22Rv1 (cell line): ENCODE measurements at regions not wholly inside any gene's neighbourhood (a gene's known extent, or its start where the extent isn't known, plus 50 kb on each side); places are given as distances from the start of the nearest gene placed in this dataset.

Source experiments
- H3K27ac ChIP-seq: fragments of 450-650 bp; 2 replicates; pipeline ENCODE4 v1.5.1; 2017
- ZFX ChIP-seq: fragments of 450-650 bp; IDR thresholded peaks from 2 replicates; pipeline ENCODE4 v1.6.1; 2017; ENCODE audit warnings: antibody characterized with exemption, borderline replicate concordance
- TF ChIP-seq, protein P1 (sequence below): fragments of 450-650 bp; IDR thresholded peaks from 2 replicates; pipeline ENCODE4 v1.5.1; 2017; ENCODE audit warnings: mild to moderate bottlenecking

DNA sequence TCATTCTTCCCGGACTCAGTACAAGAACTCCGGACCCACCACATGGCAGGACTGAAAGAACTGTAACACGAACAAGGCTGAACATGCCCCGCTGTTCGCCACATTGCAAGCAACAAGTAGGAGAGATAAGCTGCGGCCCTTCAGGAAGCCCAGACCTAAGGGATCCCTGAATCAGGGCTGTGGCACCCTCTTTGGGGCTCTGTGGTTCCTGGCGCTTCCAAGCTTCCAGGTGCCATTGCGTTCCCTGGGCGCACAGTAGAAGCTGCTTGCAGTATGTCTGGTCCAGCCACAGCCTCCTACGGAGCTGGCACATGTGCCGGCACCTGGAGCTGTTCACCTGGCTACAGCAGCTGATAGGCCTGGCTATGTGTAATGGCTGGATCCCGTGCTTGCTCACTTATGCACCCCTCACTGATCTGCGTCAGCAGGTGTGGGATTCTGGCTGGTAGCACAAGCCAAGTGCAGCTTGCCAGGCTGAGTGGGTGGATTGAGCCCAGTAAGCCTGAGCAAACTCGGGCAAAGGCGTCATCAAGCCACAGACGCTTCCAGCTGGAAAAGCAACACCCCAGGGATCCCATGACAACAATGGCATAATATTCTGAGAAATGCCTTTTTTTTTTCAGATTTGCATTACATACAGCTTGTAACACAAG is 748.6 kb upstream of the GBE1 start:
- TF ChIP-seq, protein P1, sequence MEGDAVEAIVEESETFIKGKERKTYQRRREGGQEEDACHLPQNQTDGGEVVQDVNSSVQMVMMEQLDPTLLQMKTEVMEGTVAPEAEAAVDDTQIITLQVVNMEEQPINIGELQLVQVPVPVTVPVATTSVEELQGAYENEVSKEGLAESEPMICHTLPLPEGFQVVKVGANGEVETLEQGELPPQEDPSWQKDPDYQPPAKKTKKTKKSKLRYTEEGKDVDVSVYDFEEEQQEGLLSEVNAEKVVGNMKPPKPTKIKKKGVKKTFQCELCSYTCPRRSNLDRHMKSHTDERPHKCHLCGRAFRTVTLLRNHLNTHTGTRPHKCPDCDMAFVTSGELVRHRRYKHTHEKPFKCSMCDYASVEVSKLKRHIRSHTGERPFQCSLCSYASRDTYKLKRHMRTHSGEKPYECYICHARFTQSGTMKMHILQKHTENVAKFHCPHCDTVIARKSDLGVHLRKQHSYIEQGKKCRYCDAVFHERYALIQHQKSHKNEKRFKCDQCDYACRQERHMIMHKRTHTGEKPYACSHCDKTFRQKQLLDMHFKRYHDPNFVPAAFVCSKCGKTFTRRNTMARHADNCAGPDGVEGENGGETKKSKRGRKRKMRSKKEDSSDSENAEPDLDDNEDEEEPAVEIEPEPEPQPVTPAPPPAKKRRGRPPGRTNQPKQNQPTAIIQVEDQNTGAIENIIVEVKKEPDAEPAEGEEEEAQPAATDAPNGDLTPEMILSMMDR, result no peak
- TF ChIP-seq ZFX, result no peak
- H3K27ac ChIP-seq, result no peak overlapping the region

DNA sequence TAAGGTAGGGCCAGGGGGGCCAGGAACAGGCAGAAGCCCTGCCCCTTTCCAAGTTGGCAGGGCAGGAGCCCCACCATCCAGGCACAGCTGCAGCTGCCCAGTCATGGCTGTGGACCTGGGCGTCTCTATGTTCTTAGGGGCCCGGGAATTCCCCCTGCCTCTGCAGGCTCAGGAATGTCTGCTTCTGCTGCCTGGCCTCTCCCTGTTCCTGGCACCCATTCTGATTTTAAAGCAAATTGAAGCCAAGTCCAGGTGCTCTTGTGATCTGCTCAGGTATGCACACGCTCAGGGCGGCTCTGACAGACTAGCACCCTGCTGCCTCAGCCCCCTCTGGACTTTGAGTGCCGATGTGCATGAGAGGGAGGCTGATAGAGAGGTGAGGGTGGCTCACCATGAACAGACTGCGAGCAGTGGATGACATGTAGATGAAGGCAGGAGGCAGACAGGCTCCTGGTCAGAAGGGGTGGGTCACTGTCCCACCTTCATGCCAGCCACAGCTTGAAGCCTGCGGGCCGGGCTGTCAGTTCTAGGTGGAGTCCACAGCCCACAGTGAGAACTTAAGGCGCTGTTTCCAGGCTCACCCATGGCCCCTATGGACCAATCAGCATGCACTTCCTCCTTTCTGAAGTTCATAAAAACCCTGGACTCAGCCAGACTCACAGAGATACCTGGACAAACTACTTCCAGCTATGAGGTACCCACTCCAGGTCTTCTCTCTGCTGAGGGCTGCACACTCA is 747.8 kb upstream of the GBE1 start:
- H3K27ac ChIP-seq, result no peak overlapping the region
- TF ChIP-seq ZFX, result no peak
- TF ChIP-seq, protein P1, result no peak

DNA sequence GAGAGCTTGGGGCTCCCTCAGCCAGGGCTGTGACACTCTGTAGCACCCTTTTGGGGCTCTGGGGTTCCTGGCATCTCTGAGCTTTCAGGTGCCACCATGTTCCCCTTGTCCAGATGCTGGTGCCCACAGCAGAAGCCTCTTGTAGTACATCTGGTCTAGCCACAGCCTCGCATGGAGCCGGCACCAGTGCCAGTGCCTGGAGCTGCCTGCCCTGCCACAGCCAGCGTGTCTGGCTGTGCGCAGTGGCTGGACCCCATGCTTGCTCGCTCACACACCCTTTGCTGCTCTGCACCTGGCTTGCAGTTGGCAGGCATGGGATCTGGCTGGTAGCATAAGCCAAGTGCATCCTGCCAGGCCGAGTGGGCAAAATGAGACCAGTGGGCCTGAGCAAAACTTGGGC is 744.8 kb upstream of the GBE1 start:
- TF ChIP-seq, protein P1, result no peak
- TF ChIP-seq ZFX, result no peak
- no peak overlapping the region for H3K27ac ChIP-seq

DNA sequence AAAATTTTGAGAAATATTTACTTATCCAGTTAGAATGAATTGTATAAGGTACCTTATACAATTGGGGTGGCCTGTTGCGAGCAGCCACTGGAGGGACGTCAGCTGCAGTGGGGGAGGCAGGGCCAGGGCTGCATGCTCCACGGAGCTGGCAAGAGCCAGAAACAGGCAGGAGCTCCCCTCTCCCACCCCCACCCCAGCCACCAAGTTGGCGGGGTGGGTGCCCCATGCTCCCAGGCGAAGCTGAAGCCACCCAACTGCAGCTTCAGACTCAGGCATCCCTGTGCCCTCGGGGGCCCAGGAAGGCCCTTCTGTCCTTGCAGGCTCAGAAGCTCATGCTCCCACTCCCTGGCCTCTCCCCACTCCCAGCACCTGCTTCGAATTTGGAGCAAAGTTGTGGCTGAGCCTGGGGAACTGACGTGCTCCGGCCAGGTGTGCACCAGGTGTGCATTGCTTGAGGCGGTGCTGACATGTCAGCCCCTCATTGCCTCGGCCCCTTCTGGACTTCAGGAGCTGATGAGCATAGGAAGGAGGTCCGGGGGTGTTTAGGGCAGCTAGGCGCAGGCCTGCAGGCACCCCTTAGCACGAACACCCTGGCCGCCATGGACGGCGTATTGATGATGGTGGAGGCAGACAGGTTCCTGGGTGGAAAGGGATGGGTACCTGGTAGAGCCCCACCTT is 743.8 kb upstream of the GBE1 start:
- H3K27ac ChIP-seq, result no peak overlapping the region
- TF ChIP-seq, protein P1, result no peak
- no peak for TF ChIP-seq ZFX

DNA sequence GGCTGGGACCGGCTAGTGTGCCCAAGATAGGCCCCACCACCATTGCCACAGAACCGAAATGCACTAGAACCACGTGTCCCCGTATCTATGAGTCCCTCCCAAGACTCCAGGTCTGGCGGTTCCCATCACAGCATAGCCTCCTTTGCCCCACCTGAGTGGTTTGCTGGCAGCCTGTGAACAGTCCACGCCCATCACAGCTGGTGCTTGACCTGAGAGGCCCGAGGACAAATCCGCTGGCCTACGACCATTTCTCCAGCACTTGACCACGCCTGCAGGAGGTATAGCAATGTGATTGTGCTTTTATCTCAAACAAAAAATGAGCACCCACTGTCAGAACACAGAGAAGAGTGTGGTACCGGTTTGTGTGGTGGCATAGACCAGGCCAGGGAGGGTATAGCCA is 736.7 kb upstream of the GBE1 start:
- H3K27ac ChIP-seq, result no peak overlapping the region
- TF ChIP-seq, protein P1, result no peak
- TF ChIP-seq ZFX, result no peak

DNA sequence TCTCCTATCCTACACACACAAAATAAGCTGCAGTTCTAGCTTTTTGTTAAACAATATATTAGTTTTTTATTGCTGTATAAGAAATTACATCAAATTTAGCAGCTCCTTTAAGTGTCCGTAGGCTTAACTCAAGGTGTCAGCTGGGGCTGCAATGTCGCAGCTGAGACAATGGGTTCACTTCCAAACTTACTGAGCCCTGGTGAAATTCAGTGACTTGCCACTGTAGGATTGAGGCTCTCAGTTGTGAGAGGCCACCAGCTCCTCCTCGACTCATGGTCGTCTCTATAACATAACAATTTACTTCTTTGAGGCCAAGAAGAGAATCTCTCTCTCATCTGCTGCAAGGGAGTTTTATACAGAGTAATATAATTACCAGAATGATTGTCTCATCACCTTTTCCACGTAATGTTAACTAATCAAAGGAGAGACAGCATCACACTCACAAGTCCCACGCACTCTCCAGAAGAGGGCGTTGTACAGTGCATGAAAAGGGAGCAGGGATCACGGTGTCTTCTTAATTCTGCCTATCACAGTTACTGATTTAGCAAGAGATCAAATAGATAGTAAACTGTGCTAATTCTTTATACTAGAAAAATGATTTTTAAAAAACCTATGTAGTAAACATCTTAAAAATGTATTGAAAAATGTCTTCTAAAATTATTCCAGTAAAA is 735.6 kb upstream of the GBE1 start:
- no peak for TF ChIP-seq ZFX
- TF ChIP-seq, protein P1, result peak; percentile 73
- H3K27ac ChIP-seq, result no peak overlapping the region

DNA sequence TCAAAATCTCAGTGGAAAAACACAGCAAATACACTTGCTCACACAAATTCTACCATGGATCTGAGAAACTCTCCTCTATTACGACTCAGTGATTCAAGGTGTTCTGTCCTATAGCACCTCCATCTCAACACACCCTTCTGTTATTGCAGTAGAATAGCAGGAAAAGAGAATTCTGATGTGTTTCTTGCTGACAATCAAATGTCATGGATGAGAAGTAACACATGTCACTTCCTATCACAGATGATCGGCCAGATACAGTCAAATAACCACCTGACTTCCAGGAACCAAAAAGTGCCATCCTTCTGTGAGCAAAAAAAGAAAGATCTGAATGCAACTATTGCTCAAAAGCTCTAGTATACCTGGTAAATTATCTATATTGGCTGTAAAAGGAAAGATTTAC is 734.2 kb upstream of the GBE1 start:
- no peak overlapping the region for H3K27ac ChIP-seq
- TF ChIP-seq, protein P1, result no peak
- TF ChIP-seq ZFX, result no peak
